NCI-H446 treated with DMSO at 0.1 percent for 48 hours (cell line): ENCODE measurements at regions not wholly inside any gene's neighbourhood (a gene's known extent, or its start where the extent isn't known, plus 50 kb on each side); places are given as distances from the start of the nearest gene placed in this dataset.
"Not testable (repeated sequence)": the region's sequence is repeated elsewhere in the genome, so short reads cannot be mapped to it uniquely, and the experiment has no call there.

Experiments
- DNase-seq: peaks from one replicate; lab custom pipeline; 2025; lab: John Stamatoyannopoulos, UW

- no peak for DNase-seq
Observed at GRCh38 chr6:164107297-164107995, 692.9 kb downstream of the QKI start.

DNA sequence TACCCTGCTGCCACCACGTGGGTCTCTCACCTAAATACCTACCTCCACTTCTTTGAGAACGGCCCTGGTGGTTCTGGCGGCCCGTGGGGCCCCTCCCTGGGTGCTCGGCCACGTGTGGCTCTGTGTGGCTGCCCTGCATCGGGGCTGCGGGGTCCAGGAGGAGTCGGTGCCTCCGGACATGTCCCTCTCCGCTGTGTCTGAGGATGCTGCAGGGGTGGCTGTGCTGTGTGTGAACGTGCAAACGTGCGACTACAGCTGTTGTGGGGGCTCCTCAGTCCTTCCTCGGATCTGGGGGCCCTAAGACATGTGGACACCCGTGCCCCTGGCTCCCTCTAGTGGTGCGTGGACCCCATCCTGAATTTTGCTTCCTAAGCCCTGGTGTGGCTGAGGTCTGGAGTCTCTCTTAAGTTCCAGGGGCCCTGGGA is 691.8 kb downstream of the QKI start:
- DNase-seq: no peak

DNA sequence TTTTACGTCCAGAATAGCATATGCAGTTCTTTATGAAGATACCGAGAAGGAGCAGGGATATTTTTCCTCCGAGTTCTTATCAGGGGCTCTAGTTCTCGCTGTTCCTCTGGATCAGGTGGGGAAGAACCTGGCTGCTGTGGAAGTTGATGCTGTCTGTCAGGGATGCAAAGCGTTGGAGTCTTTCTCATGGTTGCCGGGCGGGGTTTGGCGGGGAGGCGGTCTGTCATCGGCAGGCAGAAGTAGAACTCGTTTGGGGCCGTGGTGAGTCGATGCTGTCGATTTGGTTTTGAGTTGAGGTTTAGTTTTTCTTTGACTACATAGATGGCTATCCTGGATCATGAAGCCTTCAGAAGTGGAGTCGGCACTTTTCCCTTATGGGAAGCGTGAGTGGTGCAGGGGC is 691.2 kb downstream of the QKI start:
- no peak for DNase-seq

- no peak for DNase-seq
Observed at GRCh38 chr6:164104432-164104831, 689.9 kb downstream of the QKI start.

- no peak for DNase-seq
Observed at GRCh38 chr6:164102693-164103092, 688.2 kb downstream of the QKI start.

- DNase-seq: no peak
Observed at GRCh38 chr6:164101859-164102258, 687.3 kb downstream of the QKI start.

DNA sequence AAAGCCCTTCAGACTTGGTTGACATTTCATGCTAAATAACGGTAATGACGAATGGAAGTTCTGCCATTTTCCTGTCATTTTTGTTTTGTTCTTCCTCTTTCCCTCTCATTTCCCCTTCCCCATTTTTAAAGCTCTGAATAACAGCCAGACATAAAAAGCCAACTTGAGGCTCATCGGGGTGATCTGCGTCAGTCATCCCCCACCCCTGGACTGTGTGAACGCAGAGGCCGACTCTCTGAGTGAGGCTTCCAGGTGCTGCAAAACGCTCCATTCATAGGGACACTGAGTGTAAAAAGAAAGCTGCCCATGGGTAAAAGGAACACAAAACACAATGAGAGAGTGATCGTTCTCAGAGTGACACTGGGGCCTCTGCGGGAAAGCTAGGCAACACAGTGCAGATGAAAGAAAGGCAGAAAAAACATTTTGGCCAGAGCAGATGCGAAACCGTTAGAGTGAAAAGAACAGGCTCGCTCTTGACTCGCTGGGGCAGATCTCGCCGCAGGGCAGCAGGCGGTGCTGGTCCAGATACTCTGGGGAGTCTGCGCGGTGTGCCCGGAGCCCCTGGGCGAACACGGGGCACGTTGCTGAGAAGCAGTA is 684.8 kb downstream of the QKI start:
- no peak for DNase-seq

DNA sequence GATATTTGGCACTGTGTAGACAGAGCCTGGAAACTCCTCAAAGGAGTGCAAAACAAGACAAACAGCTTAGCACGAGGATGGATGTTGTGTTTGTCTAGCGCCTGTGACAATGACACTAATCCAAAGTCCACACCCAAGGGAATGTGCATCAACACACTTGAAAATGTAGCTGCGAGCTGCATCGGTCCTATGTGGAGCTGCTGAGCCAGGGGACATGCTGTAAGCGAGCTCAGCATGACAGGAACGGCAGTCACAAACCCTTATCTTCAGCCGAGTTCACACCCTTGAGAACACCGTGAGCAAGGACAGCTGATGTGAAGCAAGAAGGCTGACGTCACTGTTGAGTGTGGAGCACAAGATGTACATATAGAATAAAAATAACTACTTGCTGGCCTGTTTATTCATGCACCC is 684.3 kb downstream of the QKI start:
- no peak for DNase-seq

DNA sequence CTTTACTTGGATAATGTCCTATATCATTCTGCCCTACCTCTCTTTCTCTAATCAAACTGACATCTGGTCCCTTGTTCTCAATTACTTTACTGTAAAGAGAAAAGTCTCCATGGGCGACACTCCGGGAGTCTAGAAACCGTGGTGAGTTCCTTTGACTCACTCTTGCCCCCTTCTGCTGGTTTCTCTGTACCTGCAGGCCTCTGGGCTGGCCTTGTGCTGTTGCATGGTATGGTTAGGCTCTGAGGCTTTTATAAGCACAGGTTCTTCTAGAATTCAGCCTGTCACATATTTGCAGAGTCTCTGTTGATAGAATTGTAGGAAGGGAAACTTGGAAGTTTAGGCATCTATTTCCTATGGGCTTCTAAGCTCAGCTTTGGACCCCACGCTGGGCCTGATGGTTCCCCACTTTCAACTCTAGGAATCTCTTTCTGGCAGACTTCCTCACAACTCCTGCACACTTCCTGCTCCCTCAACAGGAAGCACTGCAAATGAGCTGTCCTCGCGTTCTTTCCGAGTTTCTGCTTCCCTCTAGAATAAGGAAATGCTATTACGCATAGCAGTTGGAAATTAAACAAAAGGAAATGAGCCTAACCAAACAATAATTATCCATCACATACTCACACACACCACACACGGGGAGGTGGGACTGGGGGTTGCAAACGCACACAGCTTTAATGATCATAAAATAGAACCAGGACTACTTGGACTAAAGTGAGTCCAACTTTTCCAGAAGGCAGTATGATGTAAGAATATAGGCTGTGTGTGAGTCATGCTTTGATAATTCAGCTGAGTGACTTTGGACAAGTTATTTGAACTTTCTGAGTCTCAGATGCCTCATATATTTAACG is 683.3 kb downstream of the QKI start:
- no peak for DNase-seq

DNA sequence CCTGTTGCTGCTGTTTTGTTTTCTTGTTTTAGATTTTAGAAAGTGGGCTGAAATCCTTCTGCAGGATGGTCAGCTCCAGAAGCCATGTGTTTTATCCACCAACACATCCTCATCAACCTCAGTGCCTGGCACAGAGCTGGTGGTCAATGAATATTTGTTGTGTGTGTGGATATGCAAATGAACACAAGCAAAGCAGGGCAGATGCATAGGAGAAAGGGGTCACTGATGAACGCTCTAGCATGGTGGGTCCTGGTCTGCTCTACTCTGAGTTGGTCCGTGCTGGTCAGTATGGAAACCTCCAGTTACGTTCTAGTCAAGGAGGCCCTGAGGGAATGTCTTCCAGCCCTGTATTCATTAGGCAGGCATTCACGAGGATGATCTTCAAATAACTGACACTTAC is 682.5 kb downstream of the QKI start:
- DNase-seq: no peak

DNA sequence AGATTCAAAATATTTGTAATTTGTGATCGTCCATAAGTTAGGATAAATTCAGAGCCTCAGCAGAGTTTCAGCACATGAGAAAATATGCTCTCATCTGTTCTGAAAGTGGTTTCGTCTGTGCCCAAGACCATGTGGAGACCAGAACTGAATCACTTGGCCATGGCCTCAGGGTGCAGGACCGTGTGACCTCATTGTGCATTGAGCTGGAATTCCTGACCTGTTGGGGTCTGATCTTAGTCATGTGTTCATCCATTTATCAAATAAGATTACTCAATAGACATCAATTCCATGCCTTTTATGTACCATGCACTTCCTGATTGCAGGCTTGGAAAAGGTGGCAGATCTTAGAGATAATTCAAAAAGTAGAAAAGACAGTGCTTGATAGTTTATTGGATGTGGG is 680.5 kb downstream of the QKI start:
- no peak for DNase-seq

DNA sequence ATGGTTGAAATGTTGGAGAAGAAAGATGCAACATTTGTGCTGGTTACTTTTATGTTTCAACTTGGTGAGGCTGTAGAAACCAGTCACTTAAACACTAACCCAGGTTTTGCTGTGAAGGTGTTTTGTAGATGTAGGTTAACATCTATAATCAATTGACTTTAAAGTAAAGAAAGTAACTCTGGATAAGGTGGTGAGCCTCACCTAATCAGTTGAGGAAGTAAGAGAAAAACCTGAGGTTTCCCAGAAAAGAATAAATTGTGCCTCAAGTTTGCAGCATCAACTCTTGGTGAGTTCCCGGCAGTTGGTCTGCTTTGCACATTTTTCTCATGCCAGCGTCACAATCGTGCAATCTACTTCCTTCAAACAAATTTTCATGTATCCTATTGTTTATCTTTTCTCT is 673.4 kb downstream of the QKI start:
- no peak for DNase-seq

- no peak for DNase-seq
Observed at GRCh38 chr6:164087211-164087610, 672.7 kb downstream of the QKI start.

- DNase-seq: no peak
Observed at GRCh38 chr6:164086076-164086887, 671.8 kb downstream of the QKI start.

DNA sequence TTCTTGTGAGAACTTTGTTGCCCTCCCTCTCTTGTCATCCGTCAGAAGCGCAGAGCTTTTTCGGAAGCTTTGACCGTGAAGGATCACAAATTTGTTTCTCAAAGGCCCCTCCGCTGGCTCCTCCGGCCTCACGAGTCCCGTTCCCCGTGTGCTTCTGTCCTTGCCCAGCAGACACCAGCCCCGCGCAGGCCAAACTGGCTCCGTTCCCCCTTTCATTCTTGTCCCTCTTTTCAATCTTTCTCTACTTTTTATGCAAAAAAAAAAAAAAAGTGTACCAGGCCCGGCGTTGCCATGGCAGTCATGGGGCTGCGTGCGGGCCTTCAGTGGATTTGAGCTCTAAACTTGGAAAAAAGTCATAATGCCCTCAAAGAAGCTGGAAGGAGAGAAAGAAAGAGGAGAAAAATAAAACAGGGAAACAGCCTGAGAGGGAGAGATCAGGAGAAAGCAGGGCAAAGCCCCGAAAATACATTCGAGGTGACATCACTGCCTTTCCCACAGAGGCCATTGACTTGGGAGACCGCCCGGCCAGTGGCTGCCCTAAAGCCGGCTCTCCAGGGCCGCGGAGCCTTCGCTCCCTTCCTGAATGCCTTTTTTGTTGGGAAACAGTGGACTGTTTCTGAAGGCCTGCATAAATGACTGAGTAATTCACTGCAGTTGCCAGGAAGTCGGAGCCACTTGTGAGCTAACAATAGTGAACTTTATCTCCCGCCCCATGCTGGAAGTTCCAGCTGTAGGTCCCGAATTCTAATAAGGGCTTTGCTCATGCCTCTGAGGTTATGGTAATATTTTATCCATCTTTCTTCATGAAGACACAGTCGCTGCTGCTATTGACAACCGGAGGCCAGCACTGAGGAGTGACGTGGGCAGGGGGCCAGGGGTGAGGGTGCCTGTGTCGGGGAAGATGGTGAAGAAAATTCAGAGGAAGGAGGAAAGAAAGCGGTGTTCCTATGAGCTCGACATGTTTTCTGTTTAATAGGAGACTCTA is 670.9 kb downstream of the QKI start:
- DNase-seq: no peak

DNA sequence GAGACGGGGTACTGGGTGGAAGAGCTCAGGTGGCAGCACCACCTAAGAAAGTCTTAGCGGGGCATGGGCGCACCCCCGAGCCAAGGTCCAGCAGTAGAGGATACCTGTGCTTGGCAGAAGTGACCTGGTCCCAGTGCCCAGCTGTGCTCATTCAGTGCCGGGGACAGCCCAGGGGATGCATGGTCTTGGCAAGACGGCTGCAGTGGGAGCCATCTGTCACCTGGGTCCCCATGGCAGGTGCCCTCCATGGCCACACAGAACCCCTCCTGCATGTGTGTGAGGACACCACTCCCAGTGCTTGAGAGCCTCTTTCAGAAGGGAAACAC is 664.7 kb downstream of the QKI start:
- DNase-seq: no peak

DNA sequence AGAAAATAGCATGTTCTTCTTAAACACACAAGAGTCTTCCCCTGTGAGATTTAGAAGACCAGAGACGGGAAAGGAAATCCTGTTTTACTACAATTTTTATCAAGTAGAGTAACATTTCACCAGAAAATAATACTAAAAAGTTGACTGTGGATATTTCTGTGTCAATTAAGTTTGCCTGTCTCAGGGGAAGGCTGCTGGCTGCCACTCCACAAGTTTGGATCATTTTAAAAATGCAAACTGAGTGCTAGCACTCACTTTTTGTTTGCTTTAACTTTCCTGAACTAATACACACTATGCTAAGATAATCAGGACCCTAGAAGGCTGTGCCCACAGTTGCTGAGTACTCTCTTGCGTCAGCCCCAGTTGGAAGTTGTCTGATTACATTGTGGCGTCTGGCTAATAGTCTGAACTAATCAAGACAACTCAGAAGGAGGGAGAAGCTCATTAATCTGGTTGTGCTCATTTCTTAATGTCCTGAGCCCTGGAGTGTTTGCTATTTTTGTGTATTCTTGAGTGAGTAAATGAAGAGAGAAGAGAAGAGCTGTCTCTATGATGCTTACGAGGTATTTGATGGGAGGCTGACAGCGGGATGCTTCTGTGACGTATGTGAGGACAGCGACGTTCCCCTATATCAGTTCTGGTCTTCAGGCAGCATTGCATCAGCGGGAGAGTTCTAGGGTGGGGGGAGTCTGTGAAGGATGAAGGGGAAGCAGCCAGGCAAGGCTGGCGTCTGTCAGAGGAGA is 664.2 kb downstream of the QKI start:
- DNase-seq: no peak

DNA sequence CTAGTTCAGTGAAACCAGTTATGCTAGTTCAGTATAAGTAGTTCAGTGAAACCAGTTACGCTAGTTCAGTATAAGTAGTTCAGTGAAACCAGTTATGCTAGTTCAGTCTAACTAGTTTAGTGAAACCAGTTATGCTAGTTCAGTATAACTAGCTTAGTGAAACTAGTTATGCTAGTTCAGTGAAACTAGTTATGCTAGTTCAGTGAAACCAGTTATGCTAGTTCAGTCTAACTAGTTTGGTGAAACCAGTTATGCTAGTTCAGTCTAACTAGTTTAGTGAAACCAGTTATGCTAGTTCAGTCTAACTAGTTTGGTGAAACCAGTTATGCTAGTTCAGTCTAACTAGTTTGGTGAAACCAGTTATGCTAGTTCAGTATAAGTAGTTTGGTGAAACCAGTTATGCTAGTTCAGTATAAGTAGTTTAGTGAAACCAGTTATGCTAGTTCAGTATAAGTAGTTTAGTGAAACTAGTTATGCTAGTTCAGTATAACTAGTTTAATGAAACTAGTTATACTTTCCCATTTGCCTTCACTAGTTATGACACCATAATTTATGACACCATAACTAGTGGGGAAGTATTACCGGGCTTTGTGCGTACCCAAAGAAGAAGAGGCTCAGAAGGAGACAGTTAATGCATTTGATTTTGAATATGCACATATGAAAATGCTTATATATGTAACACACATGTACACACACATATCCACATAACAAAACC is 662.5 kb downstream of the QKI start:
- not testable (repeated sequence) for DNase-seq

DNA sequence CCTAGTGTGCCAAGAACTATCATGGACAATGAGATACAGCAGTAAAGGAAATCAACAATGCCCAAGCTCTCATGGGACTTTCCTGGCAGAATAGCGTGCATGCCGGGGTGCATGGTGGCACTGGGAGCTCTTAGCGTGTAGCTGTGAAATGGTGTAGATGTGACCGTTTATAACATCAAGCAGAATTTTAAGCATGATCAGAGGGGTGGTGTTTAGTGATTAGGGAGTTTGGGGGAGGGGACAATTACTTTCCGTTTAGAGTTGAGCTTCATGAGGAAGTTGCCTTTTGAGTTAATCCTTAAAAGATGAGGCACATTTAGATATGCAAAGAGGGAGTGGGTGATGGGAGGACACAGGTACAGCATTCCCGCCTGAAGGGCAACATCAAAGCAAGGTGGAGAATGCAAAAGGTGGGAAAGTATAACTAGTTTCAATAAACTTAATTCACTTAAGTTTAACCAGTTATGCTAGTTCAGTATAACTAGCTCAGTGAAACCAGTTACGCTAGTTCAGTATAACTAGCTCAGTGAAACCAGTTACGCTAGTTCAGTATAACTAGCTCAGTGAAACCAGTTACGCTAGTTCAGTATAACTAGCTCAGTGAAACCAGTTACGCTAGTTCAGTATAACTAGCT is 661.6 kb downstream of the QKI start:
- DNase-seq: no peak
